ENCODE measurements at regions not wholly inside any gene's neighbourhood (a gene's known extent, or its start where the extent isn't known, plus 50 kb on each side); places are given as distances from the start of the nearest gene placed in this dataset.

GRCh38 chr22:34045311-34045710, 125.0 kb upstream of the LARGE1 start:
- no peak for DNase-seq (ENCODE audit: unreplicated experiment)
- TF ChIP-seq, protein P1, sequence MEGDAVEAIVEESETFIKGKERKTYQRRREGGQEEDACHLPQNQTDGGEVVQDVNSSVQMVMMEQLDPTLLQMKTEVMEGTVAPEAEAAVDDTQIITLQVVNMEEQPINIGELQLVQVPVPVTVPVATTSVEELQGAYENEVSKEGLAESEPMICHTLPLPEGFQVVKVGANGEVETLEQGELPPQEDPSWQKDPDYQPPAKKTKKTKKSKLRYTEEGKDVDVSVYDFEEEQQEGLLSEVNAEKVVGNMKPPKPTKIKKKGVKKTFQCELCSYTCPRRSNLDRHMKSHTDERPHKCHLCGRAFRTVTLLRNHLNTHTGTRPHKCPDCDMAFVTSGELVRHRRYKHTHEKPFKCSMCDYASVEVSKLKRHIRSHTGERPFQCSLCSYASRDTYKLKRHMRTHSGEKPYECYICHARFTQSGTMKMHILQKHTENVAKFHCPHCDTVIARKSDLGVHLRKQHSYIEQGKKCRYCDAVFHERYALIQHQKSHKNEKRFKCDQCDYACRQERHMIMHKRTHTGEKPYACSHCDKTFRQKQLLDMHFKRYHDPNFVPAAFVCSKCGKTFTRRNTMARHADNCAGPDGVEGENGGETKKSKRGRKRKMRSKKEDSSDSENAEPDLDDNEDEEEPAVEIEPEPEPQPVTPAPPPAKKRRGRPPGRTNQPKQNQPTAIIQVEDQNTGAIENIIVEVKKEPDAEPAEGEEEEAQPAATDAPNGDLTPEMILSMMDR (IDR thresholded peaks at IDR 0.05; ENCODE audit: unreplicated experiment) = no peak
- no peak overlapping the region for H3K4me3 Mint-ChIP-seq (ENCODE audit: unreplicated experiment)
- H3K36me3 Mint-ChIP-seq (ENCODE audit: insufficient read depth, unreplicated experiment) = no peaks in the 10 kb centered on the region
- peaks cover 48% of the 10 kb centered on the region for H3K9me3 Mint-ChIP-seq (ENCODE audit: unreplicated experiment)
- H3K27me3 Mint-ChIP-seq (ENCODE audit: insufficient read depth, unreplicated experiment) = no peaks in the 10 kb centered on the region
- ChIA-PET POLR2A (no interaction called here), CTCF (interaction anchor here (0.6 kb wide), 1 partner anchor 1245 kb away, joined by 4 read pairs; no protein-coding TSS in a partner anchor)
- H3K4me1 Mint-ChIP-seq (ENCODE audit: insufficient read depth, unreplicated experiment) = no peaks in the 10 kb centered on the region
- no TSS peak for BruUV-seq (replicated peaks)
- intact Hi-C loops (cut with micrococcal nuclease) = no loop called here
- H3K27ac Mint-ChIP-seq (ENCODE audit: low read depth, unreplicated experiment) = no peak overlapping the region

- no peak overlapping the region for H3K4me3 Mint-ChIP-seq (ENCODE audit: unreplicated experiment)
- intact Hi-C loops (cut with micrococcal nuclease) = no loop called here
These were observed 135.4 kb upstream of the LARGE1 start for GRCh38 chr22:34055525-34056200.

GRCh38 chr22:34057726-34058125, 137.4 kb upstream of the LARGE1 start:
- no peak overlapping the region for H3K27ac Mint-ChIP-seq (ENCODE audit: low read depth, unreplicated experiment)
- intact Hi-C loops (cut with micrococcal nuclease) = no loop called here
- no peaks in the 10 kb centered on the region for H3K27me3 Mint-ChIP-seq (ENCODE audit: insufficient read depth, unreplicated experiment)
- H3K36me3 Mint-ChIP-seq (ENCODE audit: insufficient read depth, unreplicated experiment) = no peaks in the 10 kb centered on the region
- peaks cover 58% of the 10 kb centered on the region for H3K9me3 Mint-ChIP-seq (ENCODE audit: unreplicated experiment)
- TF ChIP-seq, protein P1 (IDR thresholded peaks at IDR 0.05; ENCODE audit: unreplicated experiment) = no peak
- no peak for DNase-seq (ENCODE audit: unreplicated experiment)
- BruUV-seq (replicated peaks) = no TSS peak
- no peaks in the 10 kb centered on the region for H3K4me1 Mint-ChIP-seq (ENCODE audit: insufficient read depth, unreplicated experiment)
- CTCF ChIA-PET = interaction anchor here (0.7 kb wide), 1 partner anchor 1174 kb away, joined by 3 read pairs; no protein-coding TSS in a partner anchor
- no peak overlapping the region for H3K4me3 Mint-ChIP-seq (ENCODE audit: unreplicated experiment)
- POLR2A ChIA-PET = no interaction called here

More at GRCh38 chr22:34055525-34056200, 135.4 kb upstream of the LARGE1 start:
- no peaks in the 10 kb centered on the region for H3K4me1 Mint-ChIP-seq (ENCODE audit: insufficient read depth, unreplicated experiment)
- no TSS peak for BruUV-seq (replicated peaks)
- ChIA-PET POLR2A (no interaction called here), CTCF (interaction anchor here (0.7 kb wide), 1 partner anchor 50 kb away, joined by 4 read pairs; no protein-coding TSS in a partner anchor)
- peaks cover 57% of the 10 kb centered on the region for H3K9me3 Mint-ChIP-seq (ENCODE audit: unreplicated experiment)
- TF ChIP-seq, protein P1 (IDR thresholded peaks at IDR 0.05; ENCODE audit: unreplicated experiment) = no peak
- DNase-seq (ENCODE audit: unreplicated experiment) = no peak
- no peaks in the 10 kb centered on the region for H3K36me3 Mint-ChIP-seq (ENCODE audit: insufficient read depth, unreplicated experiment)
- H3K27ac Mint-ChIP-seq (ENCODE audit: low read depth, unreplicated experiment) = no peak overlapping the region
- no peaks in the 10 kb centered on the region for H3K27me3 Mint-ChIP-seq (ENCODE audit: insufficient read depth, unreplicated experiment)

DNA sequence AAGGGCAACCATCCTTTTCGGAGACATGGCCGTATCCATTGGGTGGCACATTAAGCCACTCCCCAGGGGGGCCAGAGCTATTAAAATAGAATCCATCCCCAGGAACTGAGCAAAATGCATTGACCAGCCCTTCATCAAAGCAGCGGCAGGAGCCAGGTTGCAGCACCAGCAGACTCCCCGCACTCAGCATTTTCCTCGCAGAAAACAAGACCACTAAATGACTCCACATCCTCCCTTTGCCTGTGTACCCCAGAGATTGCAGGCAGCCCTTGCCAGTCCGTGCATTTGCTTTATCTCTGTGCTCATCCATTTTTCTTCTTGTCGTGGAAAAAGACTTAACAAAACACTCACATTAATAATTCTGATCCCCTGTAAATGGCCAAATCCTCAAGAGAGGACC, 144.4 kb upstream of the LARGE1 start:
- no TSS peak for BruUV-seq (replicated peaks)
- peaks cover 46% of the 10 kb centered on the region for H3K9me3 Mint-ChIP-seq (ENCODE audit: unreplicated experiment)
- TF ChIP-seq, protein P1 (IDR thresholded peaks at IDR 0.05; ENCODE audit: unreplicated experiment) = no peak
- no peak for DNase-seq (ENCODE audit: unreplicated experiment)
- CTCF ChIA-PET = no interaction called here
- H3K27me3 Mint-ChIP-seq (ENCODE audit: insufficient read depth, unreplicated experiment) = no peaks in the 10 kb centered on the region
- POLR2A ChIA-PET = interaction anchor here (0.7 kb wide), 1 partner anchor 21 kb away, joined by 3 read pairs; no protein-coding TSS in a partner anchor
- no peak overlapping the region for H3K4me3 Mint-ChIP-seq (ENCODE audit: unreplicated experiment)
- H3K4me1 Mint-ChIP-seq (ENCODE audit: insufficient read depth, unreplicated experiment) = no peaks in the 10 kb centered on the region
- H3K36me3 Mint-ChIP-seq (ENCODE audit: insufficient read depth, unreplicated experiment) = no peaks in the 10 kb centered on the region
- intact Hi-C loops (cut with micrococcal nuclease) = no loop called here
- no peak overlapping the region for H3K27ac Mint-ChIP-seq (ENCODE audit: low read depth, unreplicated experiment)

Data from MCF 10A (cell line).